ENCODE measurements at regions not wholly inside any gene's neighbourhood (a gene's known extent, or its start where the extent isn't known, plus 50 kb on each side); places are given as distances from the start of the nearest gene placed in this dataset.
"Not testable (repeated sequence)": the region's sequence is repeated elsewhere in the genome, so short reads cannot be mapped to it uniquely, and the experiment has no call there.

GRCh38 chr2:198283146-198283545 lies 478.8 kb downstream of the PLCL1 start:
- H3K36me3 ChIP-seq (ENCODE audit: control insufficient read depth in 5 of 5, insufficient read depth in 5 of 5, low read length in 5 of 5), result no peaks in the 10 kb centered on the region
- no peak overlapping the region for H3K9ac ChIP-seq (ENCODE audit: low read length in 5 of 5)
- H3K9me3 ChIP-seq (ENCODE audit: control insufficient read depth in 5 of 5, low read length in 5 of 5), result no peaks in the 10 kb centered on the region
- no peaks in the 10 kb centered on the region for H3K27me3 ChIP-seq (ENCODE audit: control insufficient read depth in 5 of 5, insufficient read depth in 4 of 5, low read length in 5 of 5)
- H3K4me1 ChIP-seq (ENCODE audit: control insufficient read depth in 5 of 5, insufficient read depth in 5 of 5, low read length in 5 of 5), result peaks cover 0 to 6% (median 2%) of the 10 kb centered on the region in 5 donors
- H3K27ac ChIP-seq (ENCODE audit: low read depth, low read length), result no peak overlapping the region
- H3K4me3 ChIP-seq (ENCODE audit: low read depth in 1 of 5, low read length in 5 of 5), result no peak overlapping the region

GRCh38 chr2:198282061-198282460 lies 477.7 kb downstream of the PLCL1 start:
- no peaks in the 10 kb centered on the region for H3K36me3 ChIP-seq (ENCODE audit: control insufficient read depth in 5 of 5, insufficient read depth in 5 of 5, low read length in 5 of 5)
- no peak overlapping the region for H3K4me3 ChIP-seq (ENCODE audit: low read depth in 1 of 5, low read length in 5 of 5)
- no peak overlapping the region for H3K9ac ChIP-seq (ENCODE audit: low read length in 5 of 5)
- H3K4me1 ChIP-seq (ENCODE audit: control insufficient read depth in 5 of 5, insufficient read depth in 5 of 5, low read length in 5 of 5), result peaks cover 0 to 6% (median 2%) of the 10 kb centered on the region in 5 donors
- H3K9me3 ChIP-seq (ENCODE audit: control insufficient read depth in 5 of 5, low read length in 5 of 5), result no peaks in the 10 kb centered on the region
- no peak overlapping the region for H3K27ac ChIP-seq (ENCODE audit: low read depth, low read length)
- no peaks in the 10 kb centered on the region for H3K27me3 ChIP-seq (ENCODE audit: control insufficient read depth in 5 of 5, insufficient read depth in 4 of 5, low read length in 5 of 5)

GRCh38 chr2:198280145-198280544 lies 475.8 kb downstream of the PLCL1 start:
- no peak overlapping the region for H3K9ac ChIP-seq (ENCODE audit: low read length in 5 of 5)

GRCh38 chr2:198279026-198279425 lies 474.6 kb downstream of the PLCL1 start:
- peaks cover 0 to 6% (median 2%) of the 10 kb centered on the region in 5 donors for H3K4me1 ChIP-seq (ENCODE audit: control insufficient read depth in 5 of 5, insufficient read depth in 5 of 5, low read length in 5 of 5)
- no peaks in the 10 kb centered on the region for H3K36me3 ChIP-seq (ENCODE audit: control insufficient read depth in 5 of 5, insufficient read depth in 5 of 5, low read length in 5 of 5)
- H3K4me3 ChIP-seq (ENCODE audit: low read depth in 1 of 5, low read length in 5 of 5), result peak overlapping the region in 2 of 5 donors; percentile 37 to 41
- no peaks in the 10 kb centered on the region for H3K27me3 ChIP-seq (ENCODE audit: control insufficient read depth in 5 of 5, insufficient read depth in 4 of 5, low read length in 5 of 5)
- H3K9ac ChIP-seq (ENCODE audit: low read length in 5 of 5), result no peak overlapping the region
- H3K9me3 ChIP-seq (ENCODE audit: control insufficient read depth in 5 of 5, low read length in 5 of 5), result no peaks in the 10 kb centered on the region
- no peak overlapping the region for H3K27ac ChIP-seq (ENCODE audit: low read depth, low read length)

More at GRCh38 chr2:198280145-198280544, 475.8 kb downstream of the PLCL1 start:
- H3K4me3 ChIP-seq (ENCODE audit: low read depth in 1 of 5, low read length in 5 of 5), result no peak overlapping the region
- H3K9me3 ChIP-seq (ENCODE audit: control insufficient read depth in 5 of 5, low read length in 5 of 5), result no peaks in the 10 kb centered on the region
- H3K4me1 ChIP-seq (ENCODE audit: control insufficient read depth in 5 of 5, insufficient read depth in 5 of 5, low read length in 5 of 5), result peaks cover 0 to 6% (median 2%) of the 10 kb centered on the region in 5 donors
- no peaks in the 10 kb centered on the region for H3K27me3 ChIP-seq (ENCODE audit: control insufficient read depth in 5 of 5, insufficient read depth in 4 of 5, low read length in 5 of 5)
- no peak overlapping the region for H3K27ac ChIP-seq (ENCODE audit: low read depth, low read length)
- H3K36me3 ChIP-seq (ENCODE audit: control insufficient read depth in 5 of 5, insufficient read depth in 5 of 5, low read length in 5 of 5), result no peaks in the 10 kb centered on the region

GRCh38 chr2:198277181-198277580 lies 472.8 kb downstream of the PLCL1 start:
- Histone ChIP-seq H3K9ac (ENCODE audit: low read length in 5 of 5) (no peak overlapping the region), H3K36me3 (ENCODE audit: control insufficient read depth in 5 of 5, insufficient read depth in 5 of 5, low read length in 5 of 5) (no peaks in the 10 kb centered on the region), H3K27ac (ENCODE audit: low read depth, low read length) (no peak overlapping the region), H3K27me3 (ENCODE audit: control insufficient read depth in 5 of 5, insufficient read depth in 4 of 5, low read length in 5 of 5) (no peaks in the 10 kb centered on the region), H3K4me3 (ENCODE audit: low read depth in 1 of 5, low read length in 5 of 5) (no peak overlapping the region), H3K9me3 (ENCODE audit: control insufficient read depth in 5 of 5, low read length in 5 of 5) (no peaks in the 10 kb centered on the region), H3K4me1 (ENCODE audit: control insufficient read depth in 5 of 5, insufficient read depth in 5 of 5, low read length in 5 of 5) (peaks cover 0 to 6% (median 4%) of the 10 kb centered on the region in 5 donors)

- no peaks in the 10 kb centered on the region for H3K27me3 ChIP-seq (ENCODE audit: control insufficient read depth in 5 of 5, insufficient read depth in 4 of 5, low read length in 5 of 5)
- no peaks in the 10 kb centered on the region for H3K9me3 ChIP-seq (ENCODE audit: control insufficient read depth in 5 of 5, low read length in 5 of 5)
- no peak overlapping the region for H3K9ac ChIP-seq (ENCODE audit: low read length in 5 of 5)
- no peak overlapping the region for H3K27ac ChIP-seq (ENCODE audit: low read depth, low read length)
- no peak overlapping the region for H3K4me3 ChIP-seq (ENCODE audit: low read depth in 1 of 5, low read length in 5 of 5)
- H3K36me3 ChIP-seq (ENCODE audit: control insufficient read depth in 5 of 5, insufficient read depth in 5 of 5, low read length in 5 of 5), result no peaks in the 10 kb centered on the region
- H3K4me1 ChIP-seq (ENCODE audit: control insufficient read depth in 5 of 5, insufficient read depth in 5 of 5, low read length in 5 of 5), result peaks cover 0 to 2% (median 0%) of the 10 kb centered on the region in 5 donors
These were observed 469.3 kb downstream of the PLCL1 start for GRCh38 chr2:198273660-198274059.

- not testable (repeated sequence) for H3K36me3 ChIP-seq (ENCODE audit: control insufficient read depth in 5 of 5, insufficient read depth in 5 of 5, low read length in 5 of 5); H3K27ac ChIP-seq (ENCODE audit: low read depth, low read length); H3K27me3 ChIP-seq (ENCODE audit: control insufficient read depth in 5 of 5, insufficient read depth in 4 of 5, low read length in 5 of 5); H3K4me1 ChIP-seq (ENCODE audit: control insufficient read depth in 5 of 5, insufficient read depth in 5 of 5, low read length in 5 of 5); H3K4me3 ChIP-seq (ENCODE audit: low read depth in 1 of 5, low read length in 5 of 5); H3K9me3 ChIP-seq (ENCODE audit: control insufficient read depth in 5 of 5, low read length in 5 of 5); H3K9ac ChIP-seq (ENCODE audit: low read length in 5 of 5)
These were observed 465.8 kb downstream of the PLCL1 start for GRCh38 chr2:198270157-198270556.

GRCh38 chr2:198268519-198268918 lies 464.1 kb downstream of the PLCL1 start:
- H3K27me3 ChIP-seq (ENCODE audit: control insufficient read depth in 5 of 5, insufficient read depth in 4 of 5, low read length in 5 of 5), result no peaks in the 10 kb centered on the region
- H3K9ac ChIP-seq (ENCODE audit: low read length in 5 of 5), result no peak overlapping the region

GRCh38 chr2:198259496-198259895 lies 455.1 kb downstream of the PLCL1 start:
- no peaks in the 10 kb centered on the region for H3K36me3 ChIP-seq (ENCODE audit: control insufficient read depth in 5 of 5, insufficient read depth in 5 of 5, low read length in 5 of 5)
- peaks cover 0 to 7% (median 3%) of the 10 kb centered on the region in 5 donors for H3K4me1 ChIP-seq (ENCODE audit: control insufficient read depth in 5 of 5, insufficient read depth in 5 of 5, low read length in 5 of 5)
- no peaks in the 10 kb centered on the region for H3K9me3 ChIP-seq (ENCODE audit: control insufficient read depth in 5 of 5, low read length in 5 of 5)
- H3K27ac ChIP-seq (ENCODE audit: low read depth, low read length), result no peak overlapping the region
- H3K9ac ChIP-seq (ENCODE audit: low read length in 5 of 5), result no peak overlapping the region
- H3K27me3 ChIP-seq (ENCODE audit: control insufficient read depth in 5 of 5, insufficient read depth in 4 of 5, low read length in 5 of 5), result no peaks in the 10 kb centered on the region
- H3K4me3 ChIP-seq (ENCODE audit: low read depth in 1 of 5, low read length in 5 of 5), result no peak overlapping the region

More at GRCh38 chr2:198268519-198268918, 464.1 kb downstream of the PLCL1 start:
- no peaks in the 10 kb centered on the region for H3K36me3 ChIP-seq (ENCODE audit: control insufficient read depth in 5 of 5, insufficient read depth in 5 of 5, low read length in 5 of 5)
- H3K4me3 ChIP-seq (ENCODE audit: low read depth in 1 of 5, low read length in 5 of 5), result no peak overlapping the region
- H3K9me3 ChIP-seq (ENCODE audit: control insufficient read depth in 5 of 5, low read length in 5 of 5), result no peaks in the 10 kb centered on the region
- no peak overlapping the region for H3K27ac ChIP-seq (ENCODE audit: low read depth, low read length)
- peaks cover 0 to 2% (median 0%) of the 10 kb centered on the region in 5 donors for H3K4me1 ChIP-seq (ENCODE audit: control insufficient read depth in 5 of 5, insufficient read depth in 5 of 5, low read length in 5 of 5)

- H3K4me1 ChIP-seq (ENCODE audit: control insufficient read depth in 5 of 5, insufficient read depth in 5 of 5, low read length in 5 of 5), result peaks cover 0 to 9% (median 5%) of the 10 kb centered on the region in 5 donors
- no peak overlapping the region for H3K9ac ChIP-seq (ENCODE audit: low read length in 5 of 5)
- no peak overlapping the region for H3K27ac ChIP-seq (ENCODE audit: low read depth, low read length)
- no peaks in the 10 kb centered on the region for H3K36me3 ChIP-seq (ENCODE audit: control insufficient read depth in 5 of 5, insufficient read depth in 5 of 5, low read length in 5 of 5)
- H3K27me3 ChIP-seq (ENCODE audit: control insufficient read depth in 5 of 5, insufficient read depth in 4 of 5, low read length in 5 of 5), result no peaks in the 10 kb centered on the region
- H3K9me3 ChIP-seq (ENCODE audit: control insufficient read depth in 5 of 5, low read length in 5 of 5), result no peaks in the 10 kb centered on the region
- no peak overlapping the region for H3K4me3 ChIP-seq (ENCODE audit: low read depth in 1 of 5, low read length in 5 of 5)
These were observed 450.2 kb downstream of the PLCL1 start for GRCh38 chr2:198254536-198255090.
